ENCODE measurements at regions not wholly inside any gene's neighbourhood (a gene's known extent, or its start where the extent isn't known, plus 50 kb on each side); places are given as distances from the start of the nearest gene placed in this dataset.

DNA sequence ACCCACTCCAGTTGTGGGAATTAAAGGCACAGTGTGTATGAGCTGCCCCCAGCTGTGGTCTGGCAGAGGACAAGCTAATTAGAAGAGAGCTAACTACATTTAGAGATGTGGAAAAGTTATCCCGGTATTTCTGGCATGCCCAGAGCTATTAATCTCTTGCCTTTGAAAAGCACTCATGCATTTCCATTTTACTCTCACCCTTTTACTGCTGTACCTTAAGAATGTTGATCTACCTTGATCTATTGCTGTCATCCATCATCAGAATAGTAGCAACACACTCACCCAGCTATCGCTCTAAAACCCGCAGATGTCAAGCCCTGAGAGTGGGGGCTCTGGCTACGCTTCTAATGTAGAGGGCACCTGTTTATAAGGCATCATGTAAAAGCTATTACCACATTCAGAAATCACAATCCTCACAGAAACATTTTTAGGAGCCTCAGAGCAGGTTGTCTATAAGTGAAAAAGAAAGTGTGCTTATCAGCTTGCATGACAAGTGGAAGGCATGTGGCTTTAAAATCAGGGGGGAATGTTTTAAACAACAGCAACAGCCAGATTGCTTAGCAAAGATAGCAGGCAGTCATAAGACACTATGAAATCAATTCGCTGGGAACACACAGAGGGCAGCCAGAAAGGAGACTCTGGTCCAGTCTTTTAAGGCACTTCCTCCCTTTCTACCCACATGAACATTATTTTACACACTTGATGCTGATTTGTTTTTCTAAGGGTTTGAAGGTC is 224.2 kb upstream of the IRS2 start:
- Histone ChIP-seq H3K4me1 (ENCODE audit: control insufficient read depth, insufficient read depth, low read depth, low read length) (peaks cover 6% of the 10 kb centered on the region), H3K4me2 (ENCODE audit: low read length, poor library complexity, severe bottlenecking) (no peak overlapping the region), H2BK120ac (ENCODE audit: low read depth, low read length) (no peak overlapping the region), H3K9ac (ENCODE audit: low read length) (no peak overlapping the region), H3K27ac (ENCODE audit: low read length, poor library complexity, severe bottlenecking) (peak overlapping the region; percentile 78), H3K9me3 (ENCODE audit: control insufficient read depth, low read length) (no peaks in the 10 kb centered on the region), H2BK12ac (ENCODE audit: low read length in 2 of 2) (peak overlapping the region in 1 of 2 experiments; percentile 90), H2BK5ac (ENCODE audit: low read depth, low read length, poor library complexity, severe bottlenecking) (no peak overlapping the region), H3K23ac (ENCODE audit: low read length in 2 of 2) (no peak overlapping the region), H3K14ac (ENCODE audit: low read length in 2 of 2) (no peak overlapping the region), H2AFZ (ENCODE audit: low read depth, low read length) (no peak overlapping the region), H3K18ac (ENCODE audit: low read depth in 1 of 2, low read length in 2 of 2) (peak overlapping the region in 1 of 2 experiments; percentile 76), H2BK15ac (ENCODE audit: low read depth, poor library complexity, severe bottlenecking) (no peak overlapping the region), H2AK5ac (ENCODE audit: low read length, severe bottlenecking) (peak overlapping the region; percentile 37), H4K91ac (ENCODE audit: low read length) (no peak overlapping the region), H3K79me1 (replicated peaks; ENCODE audit: low read length, poor library complexity, severe bottlenecking) (no peaks in the 10 kb centered on the region), H3K4me3 (ENCODE audit: insufficient read depth in 1 of 2, low read depth in 1 of 2, low read length in 2 of 2) (no peak overlapping the region), H3K36me3 (ENCODE audit: control insufficient read depth in 1 of 2, insufficient read depth in 2 of 2, low read depth in 1 of 2, low read length in 2 of 2) (no peaks in the 10 kb centered on the region), H3K4ac (ENCODE audit: low read depth in 1 of 2, low read length in 2 of 2) (no peak overlapping the region), H3K27me3 (ENCODE audit: control insufficient read depth in 1 of 2, insufficient read depth in 1 of 2, low read length in 2 of 2) (no peaks in the 10 kb centered on the region), H4K8ac (ENCODE audit: low read length) (no peak overlapping the region)
- peak; percentile 62 for DNase-seq
- WGBS = 77% methylated on average over 4 of the region's 5 CpGs

DNA sequence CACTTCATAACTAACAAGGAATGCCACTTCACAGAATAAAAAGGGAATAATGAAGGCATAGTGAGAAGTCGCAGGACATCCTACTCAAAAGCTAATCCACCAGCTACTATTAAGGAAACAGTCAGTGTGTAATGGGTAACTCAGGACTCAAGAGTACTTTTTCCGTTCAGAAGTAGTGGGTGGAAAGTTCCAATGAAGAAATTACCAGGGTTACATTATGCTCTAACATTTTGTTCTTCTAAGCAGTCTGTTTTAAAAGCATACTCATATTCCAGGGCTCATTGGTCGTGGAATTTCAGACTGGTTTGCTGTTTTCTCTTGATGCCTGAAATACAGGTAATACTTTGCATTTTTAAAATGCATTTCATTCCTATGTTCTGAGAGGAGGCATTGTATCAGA is 222.4 kb upstream of the IRS2 start:
- no peak overlapping the region for H3K14ac ChIP-seq (ENCODE audit: low read length in 2 of 2)
- no peak overlapping the region for H2AK5ac ChIP-seq (ENCODE audit: low read length, severe bottlenecking)
- no peak overlapping the region for H3K23ac ChIP-seq (ENCODE audit: low read length in 2 of 2)
- no peak for DNase-seq
- H3K4me1 ChIP-seq (ENCODE audit: control insufficient read depth, insufficient read depth, low read depth, low read length) = peaks cover 4% of the 10 kb centered on the region
- H3K9ac ChIP-seq (ENCODE audit: low read length) = no peak overlapping the region
- no peak overlapping the region for H3K4me2 ChIP-seq (ENCODE audit: low read length, poor library complexity, severe bottlenecking)
- no peaks in the 10 kb centered on the region for H3K27me3 ChIP-seq (ENCODE audit: control insufficient read depth in 1 of 2, insufficient read depth in 1 of 2, low read length in 2 of 2)
- no peaks in the 10 kb centered on the region for H3K9me3 ChIP-seq (ENCODE audit: control insufficient read depth, low read length)
- no peak overlapping the region for H2BK5ac ChIP-seq (ENCODE audit: low read depth, low read length, poor library complexity, severe bottlenecking)
- no peak overlapping the region for H3K18ac ChIP-seq (ENCODE audit: low read depth in 1 of 2, low read length in 2 of 2)
- no peak overlapping the region for H2BK120ac ChIP-seq (ENCODE audit: low read depth, low read length)
- no peaks in the 10 kb centered on the region for H3K79me1 ChIP-seq (replicated peaks; ENCODE audit: low read length, poor library complexity, severe bottlenecking)
- H3K36me3 ChIP-seq (ENCODE audit: control insufficient read depth in 1 of 2, insufficient read depth in 2 of 2, low read depth in 1 of 2, low read length in 2 of 2) = no peaks in the 10 kb centered on the region
- no peak overlapping the region for H3K4ac ChIP-seq (ENCODE audit: low read depth in 1 of 2, low read length in 2 of 2)
- no peak overlapping the region for H2AFZ ChIP-seq (ENCODE audit: low read depth, low read length)
- WGBS = no CpG with 5 or more reads among the region's 3 CpGs
- H2BK12ac ChIP-seq (ENCODE audit: low read length in 2 of 2) = no peak overlapping the region
- no peak overlapping the region for H2BK15ac ChIP-seq (ENCODE audit: low read depth, poor library complexity, severe bottlenecking)
- peak overlapping the region; percentile 71 for H3K27ac ChIP-seq (ENCODE audit: low read length, poor library complexity, severe bottlenecking)
- H4K91ac ChIP-seq (ENCODE audit: low read length) = no peak overlapping the region
- no peak overlapping the region for H3K4me3 ChIP-seq (ENCODE audit: insufficient read depth in 1 of 2, low read depth in 1 of 2, low read length in 2 of 2)
- H4K8ac ChIP-seq (ENCODE audit: low read length) = no peak overlapping the region

- Histone ChIP-seq H3K9ac (ENCODE audit: low read length) (no peak overlapping the region), H3K4ac (ENCODE audit: low read depth in 1 of 2, low read length in 2 of 2) (no peak overlapping the region), H3K9me3 (ENCODE audit: control insufficient read depth, low read length) (no peaks in the 10 kb centered on the region), H3K79me1 (replicated peaks; ENCODE audit: low read length, poor library complexity, severe bottlenecking) (no peaks in the 10 kb centered on the region), H4K8ac (ENCODE audit: low read length) (no peak overlapping the region), H3K4me1 (ENCODE audit: control insufficient read depth, insufficient read depth, low read depth, low read length) (peaks cover 5% of the 10 kb centered on the region), H3K14ac (ENCODE audit: low read length in 2 of 2) (peak overlapping the region in 1 of 2 experiments; percentile 5), H3K36me3 (ENCODE audit: control insufficient read depth in 1 of 2, insufficient read depth in 2 of 2, low read depth in 1 of 2, low read length in 2 of 2) (no peaks in the 10 kb centered on the region), H3K18ac (ENCODE audit: low read depth in 1 of 2, low read length in 2 of 2) (no peak overlapping the region), H2BK5ac (ENCODE audit: low read depth, low read length, poor library complexity, severe bottlenecking) (no peak overlapping the region), H2BK12ac (ENCODE audit: low read length in 2 of 2) (peak overlapping the region in 1 of 2 experiments; percentile 4), H2BK120ac (ENCODE audit: low read depth, low read length) (no peak overlapping the region), H4K91ac (ENCODE audit: low read length) (no peak overlapping the region), H3K4me2 (ENCODE audit: low read length, poor library complexity, severe bottlenecking) (no peak overlapping the region), H2AK5ac (ENCODE audit: low read length, severe bottlenecking) (peak overlapping the region; percentile 19), H3K23ac (ENCODE audit: low read length in 2 of 2) (no peak overlapping the region), H3K27ac (ENCODE audit: low read length, poor library complexity, severe bottlenecking) (no peak overlapping the region), H3K27me3 (ENCODE audit: control insufficient read depth in 1 of 2, insufficient read depth in 1 of 2, low read length in 2 of 2) (no peaks in the 10 kb centered on the region), H3K4me3 (ENCODE audit: insufficient read depth in 1 of 2, low read depth in 1 of 2, low read length in 2 of 2) (no peak overlapping the region), H2AFZ (ENCODE audit: low read depth, low read length) (no peak overlapping the region), H2BK15ac (ENCODE audit: low read depth, poor library complexity, severe bottlenecking) (no peak overlapping the region)
- DNase-seq = no peak
- 93% methylated on average over 8 of the region's 8 CpGs for WGBS
Measured at GRCh38 chr13:110006304-110006703, 219.9 kb upstream of the IRS2 start.

GRCh38 chr13:110005563-110005962 is 219.2 kb upstream of the IRS2 start:
- Histone ChIP-seq H3K23ac (ENCODE audit: low read length in 2 of 2) (no peak overlapping the region), H3K9me3 (ENCODE audit: control insufficient read depth, low read length) (no peaks in the 10 kb centered on the region), H3K36me3 (ENCODE audit: control insufficient read depth in 1 of 2, insufficient read depth in 2 of 2, low read depth in 1 of 2, low read length in 2 of 2) (no peaks in the 10 kb centered on the region), H3K9ac (ENCODE audit: low read length) (no peak overlapping the region), H2BK15ac (ENCODE audit: low read depth, poor library complexity, severe bottlenecking) (no peak overlapping the region), H3K27ac (ENCODE audit: low read length, poor library complexity, severe bottlenecking) (no peak overlapping the region), H3K14ac (ENCODE audit: low read length in 2 of 2) (no peak overlapping the region), H2BK120ac (ENCODE audit: low read depth, low read length) (no peak overlapping the region), H3K4me1 (ENCODE audit: control insufficient read depth, insufficient read depth, low read depth, low read length) (peaks cover 11% of the 10 kb centered on the region), H3K79me1 (replicated peaks; ENCODE audit: low read length, poor library complexity, severe bottlenecking) (no peaks in the 10 kb centered on the region), H2BK12ac (ENCODE audit: low read length in 2 of 2) (no peak overlapping the region), H3K4ac (ENCODE audit: low read depth in 1 of 2, low read length in 2 of 2) (no peak overlapping the region), H3K4me2 (ENCODE audit: low read length, poor library complexity, severe bottlenecking) (no peak overlapping the region), H3K27me3 (ENCODE audit: control insufficient read depth in 1 of 2, insufficient read depth in 1 of 2, low read length in 2 of 2) (no peaks in the 10 kb centered on the region), H3K4me3 (ENCODE audit: insufficient read depth in 1 of 2, low read depth in 1 of 2, low read length in 2 of 2) (no peak overlapping the region), H4K91ac (ENCODE audit: low read length) (no peak overlapping the region), H2AFZ (ENCODE audit: low read depth, low read length) (no peak overlapping the region), H2BK5ac (ENCODE audit: low read depth, low read length, poor library complexity, severe bottlenecking) (no peak overlapping the region), H2AK5ac (ENCODE audit: low read length, severe bottlenecking) (no peak overlapping the region), H3K18ac (ENCODE audit: low read depth in 1 of 2, low read length in 2 of 2) (peak overlapping the region in 1 of 2 experiments; percentile 16), H4K8ac (ENCODE audit: low read length) (no peak overlapping the region)
- no peak for DNase-seq
- WGBS = 100% methylated on average over 1 of the region's 2 CpGs

Data from mesenchymal stem cell (in vitro differentiated cells and primary cell).